IMR-90 (cell line): ENCODE measurements at regions not wholly inside any gene's neighbourhood (a gene's known extent, or its start where the extent isn't known, plus 50 kb on each side); places are given as distances from the start of the nearest gene placed in this dataset.

ENCODE experiments used
- ATAC-seq: fragments of 200-7000 bp; cut with Tn5 transposase; 2 replicates; pipeline ENCODE4 v1.9.1; 2020; ENCODE audit warnings: low read depth, mild to moderate bottlenecking, moderate library complexity
- BruUV-seq: library from RNA; stranded (reverse); fragments of 400-500 nt; replicated peaks from 2 replicates; lab custom pipeline; 2021; lab: Mats Ljungman, UMichigan
- CTCF ChIA-PET: fragments of 300-600 bp; formaldehyde crosslinking; extraction: SDS; loops from one replicate; lab custom pipeline; 2021; ENCODE audit warnings: antibody characterized with exemption; lab: Yijun Ruan, JAX
- POLR2A ChIA-PET: fragments of 300-600 bp; sonication (Branson Sonifier 250); formaldehyde crosslinking; loops from one replicate; lab custom pipeline; 2022; ENCODE audit warnings: antibody characterized with exemption; ENCODE audit not compliant: unreplicated experiment; lab: Charles Lee
- DNase-seq: peaks from one replicate; pipeline ENCODE4 v3.0.0; 2013
- H2AFZ ChIP-seq: replicated peaks from 2 replicates; pipeline ENCODE3; 2013; ENCODE audit warnings: low read length, mild to moderate bottlenecking; ENCODE audit not compliant: poor library complexity
- H2AK5ac ChIP-seq: 2 replicates; pipeline ENCODE4 v1.6.1; 2013; ENCODE audit warnings: low read depth, low read length, inconsistent platforms
- H2AK9ac ChIP-seq: replicated peaks from 2 replicates; pipeline ENCODE3; 2013; ENCODE audit warnings: mild to moderate bottlenecking, low read depth, low read length, moderate library complexity; ENCODE audit not compliant: poor library complexity
- H2BK120ac ChIP-seq: 2 replicates; pipeline ENCODE4 v1.6.1; 2013; ENCODE audit warnings: low read depth, low read length, inconsistent platforms
- H2BK15ac ChIP-seq: 3 replicates; pipeline ENCODE4 v1.6.1; 2013; ENCODE audit warnings: low read depth, low read length, inconsistent platforms
- H2BK20ac ChIP-seq: 2 replicates; pipeline ENCODE4 v1.6.1; 2013; ENCODE audit warnings: low read depth, mild to moderate bottlenecking, inconsistent platforms, low read length, moderate library complexity
- H2BK5ac ChIP-seq: 2 replicates; pipeline ENCODE4 v1.6.1; 2013; ENCODE audit warnings: mild to moderate bottlenecking, low read depth, low read length, inconsistent platforms; ENCODE audit not compliant: poor library complexity, severe bottlenecking
- H3K14ac ChIP-seq: replicated peaks from 2 replicates; pipeline ENCODE4 v1.6.1; 2013; ENCODE audit warnings: low read depth, low read length, inconsistent platforms
- H3K18ac ChIP-seq: 2 replicates; pipeline ENCODE4 v1.6.1; 2013; ENCODE audit warnings: low read depth, low read length, control low read depth
- H3K23ac ChIP-seq: 2 replicates; pipeline ENCODE4 v1.6.1; 2013; ENCODE audit warnings: low read depth, low read length, inconsistent platforms
- H3K27ac ChIP-seq: 2 replicates; pipeline ENCODE4 v1.5.1; 2013; ENCODE audit warnings: mild to moderate bottlenecking, control low read depth, low read length; ENCODE audit not compliant: insufficient read depth
- H3K27me3 ChIP-seq: 2 replicates; pipeline ENCODE4 v1.6.1; 2013; ENCODE audit warnings: low read length; ENCODE audit not compliant: control insufficient read depth, insufficient read depth
- H3K36me3 ChIP-seq: 2 replicates; pipeline ENCODE4 v1.6.1; 2013; ENCODE audit warnings: low read length, mixed read lengths; ENCODE audit not compliant: control insufficient read depth, insufficient read depth
- H3K4ac ChIP-seq: 2 replicates; pipeline ENCODE4 v1.6.1; 2013; ENCODE audit warnings: low read depth, low read length, inconsistent platforms
- H3K4me1 ChIP-seq: 2 replicates; pipeline ENCODE4 v1.6.1; 2013; ENCODE audit warnings: low read length, mixed read lengths; ENCODE audit not compliant: control insufficient read depth, insufficient read depth
- H3K4me2 ChIP-seq: 2 replicates; pipeline ENCODE4 v1.6.1; 2013; ENCODE audit warnings: low read depth, mild to moderate bottlenecking, control low read depth, low read length, moderate library complexity
- H3K4me3 ChIP-seq: 2 replicates; pipeline ENCODE4 v1.5.1; 2013; ENCODE audit warnings: low read depth, mild to moderate bottlenecking, control low read depth, low read length, moderate library complexity; ENCODE audit not compliant: insufficient read depth
- H3K56ac ChIP-seq: 2 replicates; pipeline ENCODE4 v1.6.1; 2013; ENCODE audit warnings: low read length, inconsistent platforms; ENCODE audit not compliant: insufficient read depth; ENCODE audit errors: extremely low read depth
- H3K79me1 ChIP-seq, 2 experiments: 2 replicates each; pipeline ENCODE4 v1.6.1; 2013; ENCODE audit warnings: low read length in 2 of 2, inconsistent platforms in 1 of 2, low read depth in 1 of 2
- H3K9ac ChIP-seq: 2 replicates; pipeline ENCODE4 v1.6.1; 2013; ENCODE audit warnings: low read depth, low read length, control low read depth
- H3K9me1 ChIP-seq: 2 replicates; pipeline ENCODE4 v1.6.1; 2013; ENCODE audit warnings: low read length, inconsistent platforms; ENCODE audit not compliant: insufficient read depth
- H3K9me3 ChIP-seq: 2 replicates; pipeline ENCODE4 v1.6.1; 2013; ENCODE audit warnings: low read length; ENCODE audit not compliant: control insufficient read depth, insufficient read depth
- H4K20me1 ChIP-seq: 2 replicates; pipeline ENCODE4 v1.6.1; 2013; ENCODE audit warnings: low read length, inconsistent platforms; ENCODE audit not compliant: insufficient read depth
- H4K5ac ChIP-seq: 2 replicates; pipeline ENCODE4 v1.6.1; 2013; ENCODE audit warnings: mild to moderate bottlenecking, low read depth, low read length, control low read depth
- H4K8ac ChIP-seq, 2 experiments: 2 replicates each; pipeline ENCODE4 v1.6.1; 2013; ENCODE audit warnings: low read depth in 2 of 2, low read length in 2 of 2, control low read depth in 1 of 2, inconsistent platforms in 1 of 2
- H4K91ac ChIP-seq: 2 replicates; pipeline ENCODE4 v1.6.1; 2013; ENCODE audit warnings: low read depth, low read length, inconsistent platforms; ENCODE audit not compliant: insufficient read depth
- MAFK ChIP-seq: IDR thresholded peaks from 2 replicates; pipeline ENCODE4 v1.6.1; 2012; ENCODE audit warnings: low read depth, low read length, improper control_type of control experiment
- MXI1 ChIP-seq: IDR thresholded peaks from 2 replicates; pipeline ENCODE4 v1.6.1; 2012; ENCODE audit warnings: low read depth, mild to moderate bottlenecking, low read length, moderate library complexity, borderline replicate concordance
- RAD21 ChIP-seq: IDR thresholded peaks from 2 replicates; pipeline ENCODE4 v1.6.1; 2012; ENCODE audit warnings: low read length, improper control_type of control experiment
- RCOR1 ChIP-seq: IDR thresholded peaks from 2 replicates; pipeline ENCODE4 v1.6.1; 2012; ENCODE audit warnings: mild to moderate bottlenecking, low read length, improper control_type of control experiment; ENCODE audit not compliant: insufficient replicate concordance
- RFX5 ChIP-seq: IDR thresholded peaks from 2 replicates; pipeline ENCODE4 v1.8.0; 2012; ENCODE audit warnings: low read depth, mild to moderate bottlenecking, low read length, moderate library complexity
- WGBS, 2 experiments: methylation state at CpG; one replicate each; pipeline versions ENCODE4 v1.1.5 to v1.1.7; 2013; ENCODE audit warnings: missing lambda C conversion rate in 2 of 2; ENCODE audit not compliant: insufficient read length in 1 of 2; ENCODE audit errors: extremely low coverage in 2 of 2; 5-methylcytosine and 5-hydroxymethylcytosine counted together
- dilution Hi-C: fragments of 300-500 bp; cut with HindIII; formaldehyde crosslinking; loops from one replicate; pipeline ENCODE4 v1.14.3; 2018; ENCODE audit warnings: low sequenced_read_pairs; ENCODE audit not compliant: unreplicated experiment
- in situ Hi-C: fragments of 300-500 bp; cut with MboI; formaldehyde crosslinking; loops from 3 replicates; pipeline ENCODE4 v1.14.3; 2019; ENCODE audit warnings: low sequenced_read_pairs, inconsistent platforms, mixed read lengths
- intact Hi-C: fragments of 100-400 bp; cut with micrococcal nuclease; formaldehyde crosslinking; loops from 2 replicates; pipeline ENCODE4 v1.10.0; 2022

DNA sequence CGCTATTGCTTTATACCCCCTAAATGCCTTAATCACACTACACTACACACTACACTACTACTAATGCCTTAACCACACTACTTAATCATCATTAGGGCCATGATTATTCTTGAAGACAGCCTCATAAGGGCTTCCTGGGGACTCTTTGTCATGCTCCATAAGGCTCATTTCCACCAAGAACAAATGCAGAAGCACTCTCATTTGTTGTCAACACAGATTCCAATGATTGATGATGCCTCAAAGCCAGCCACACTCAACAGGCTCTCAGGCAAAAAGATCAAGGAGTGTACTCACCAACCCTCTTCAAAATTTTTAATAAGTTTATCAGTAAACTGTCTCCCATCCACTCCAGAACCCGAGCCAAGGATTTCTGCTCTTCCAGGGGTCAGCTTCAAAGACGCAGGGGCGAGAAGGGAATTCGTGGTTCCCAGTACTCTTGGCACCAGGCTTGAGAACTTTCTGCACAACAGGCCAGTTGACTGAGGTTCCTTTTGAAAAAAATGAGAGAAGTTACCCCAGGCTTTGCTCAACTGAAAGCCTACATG is 204.7 kb upstream of the GUCY1A2 start:
- Histone ChIP-seq H2AFZ (no peak overlapping the region), H4K8ac (no peak overlapping the region), H4K20me1 (no peaks in the 10 kb centered on the region), H3K27me3 (no peaks in the 10 kb centered on the region), H3K18ac (no peak overlapping the region), H3K9me1 (no peaks in the 10 kb centered on the region), H4K91ac (no peak overlapping the region), H3K27ac (no peak overlapping the region), H2AK5ac (no peak overlapping the region), H3K4me1 (no peaks in the 10 kb centered on the region), H3K4me2 (no peak overlapping the region), H3K14ac (no peak overlapping the region), H2BK15ac (no peak overlapping the region), H3K4ac (no peak overlapping the region), H2BK20ac (no peak overlapping the region), H4K5ac (no peak overlapping the region), H2AK9ac (no peak overlapping the region), H3K4me3 (no peak overlapping the region), H3K36me3 (no peaks in the 10 kb centered on the region), H3K23ac (no peak overlapping the region), H3K79me1 (no peaks in the 10 kb centered on the region), H3K9ac (no peak overlapping the region), H3K56ac (no peak overlapping the region), H3K9me3 (peaks cover 4% of the 10 kb centered on the region; the same call in 1 of the 2 replicates), H2BK5ac (no peak overlapping the region), H2BK120ac (no peak overlapping the region)
- 80% methylated on average over 1 of the region's 5 CpGs; no CpG with 5 or more reads in 1 of the 2 experiments for WGBS, 2 experiments
- dilution Hi-C loops = no loop called here
- no peak for ATAC-seq
- in situ Hi-C loops = no loop called here
- intact Hi-C loops = no loop called here
- TF ChIP-seq RCOR1 = no peak
- no peak for TF ChIP-seq MAFK
- no peak for TF ChIP-seq RFX5
- no peak for TF ChIP-seq RAD21
- no peak for TF ChIP-seq MXI1
- POLR2A ChIA-PET = no interaction called here
- no TSS peak for BruUV-seq
- CTCF ChIA-PET = no interaction called here
- DNase-seq = no peak
